ENCODE measurements at regions not wholly inside any gene's neighbourhood (a gene's known extent, or its start where the extent isn't known, plus 50 kb on each side); places are given as distances from the start of the nearest gene placed in this dataset.

GRCh38 chr6:25036461-25036860, 100.7 kb upstream of the RIPOR2 start:
- TF ChIP-seq CTCF (IDR thresholded peaks at IDR 0.05; ENCODE audit: low read depth, low read length, missing input control) (no peak), RXRA (IDR thresholded peaks at IDR 0.05) (no peak), JUND (IDR thresholded peaks at IDR 0.05) (no peak), RAD21 (IDR thresholded peaks at IDR 0.05) (no peak)

Data from liver (tissue), 3 donors.